ENCODE measurements at regions not wholly inside any gene's neighbourhood (a gene's known extent, or its start where the extent isn't known, plus 50 kb on each side); places are given as distances from the start of the nearest gene placed in this dataset.

DNA sequence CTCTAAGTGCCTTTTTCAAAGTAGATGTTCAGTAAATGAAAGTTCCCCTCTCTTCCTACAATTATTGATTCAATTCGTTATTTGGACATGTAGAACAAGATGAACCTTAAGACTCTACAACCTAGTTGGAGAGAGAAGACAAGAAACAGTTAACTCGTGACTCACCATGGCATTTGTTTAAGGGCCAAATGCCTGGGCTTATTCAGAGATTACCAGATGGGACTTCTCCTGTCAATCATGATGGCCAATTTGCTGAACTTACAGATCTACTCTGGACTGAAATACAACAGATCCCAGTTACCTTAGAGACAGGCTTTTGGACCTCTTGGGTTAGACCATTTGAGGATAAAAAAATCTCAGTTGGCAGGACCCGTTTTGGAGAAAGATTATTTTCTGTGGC lies 93.5 kb downstream of the C1orf94 start:
- DNase-seq: no peak

DNA sequence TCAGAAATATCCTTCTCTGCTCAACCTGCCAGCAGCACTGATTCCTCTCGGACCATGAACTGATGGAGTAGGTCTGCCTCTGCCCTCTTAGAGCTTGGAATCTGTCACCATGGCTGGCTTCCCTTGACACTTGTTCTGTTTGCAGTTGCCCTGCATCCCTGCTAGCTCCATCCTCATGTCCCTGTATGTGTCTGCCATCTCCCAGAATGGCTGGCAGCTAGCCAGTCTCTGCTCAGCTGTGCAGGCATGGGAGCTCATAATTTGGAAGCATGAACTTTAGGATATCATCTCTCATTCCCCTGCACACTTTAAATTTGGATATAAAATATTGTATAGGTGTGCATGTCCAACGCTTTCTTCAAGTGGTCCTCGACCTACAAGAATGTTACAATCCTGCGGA lies 95.4 kb downstream of the C1orf94 start:
- DNase-seq: no peak

DNA sequence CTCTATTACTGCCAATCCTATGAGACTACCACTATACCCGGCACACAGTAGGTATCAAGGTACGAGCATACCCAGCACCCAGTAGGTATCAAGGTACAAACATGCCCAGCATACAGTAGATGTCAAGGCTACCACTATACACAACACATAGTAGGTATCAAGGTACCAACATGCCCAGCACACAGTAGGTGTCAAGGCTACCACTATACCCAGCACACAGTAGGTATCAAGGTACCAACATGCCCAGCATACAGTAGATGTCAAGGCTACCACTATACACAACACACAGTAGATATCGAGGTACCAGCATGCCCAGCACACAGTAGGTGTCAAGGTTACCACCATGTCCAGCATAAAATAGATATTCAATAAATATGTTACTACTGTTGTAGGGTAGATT lies 98.4 kb downstream of the C1orf94 start:
- no peak for DNase-seq

DNA sequence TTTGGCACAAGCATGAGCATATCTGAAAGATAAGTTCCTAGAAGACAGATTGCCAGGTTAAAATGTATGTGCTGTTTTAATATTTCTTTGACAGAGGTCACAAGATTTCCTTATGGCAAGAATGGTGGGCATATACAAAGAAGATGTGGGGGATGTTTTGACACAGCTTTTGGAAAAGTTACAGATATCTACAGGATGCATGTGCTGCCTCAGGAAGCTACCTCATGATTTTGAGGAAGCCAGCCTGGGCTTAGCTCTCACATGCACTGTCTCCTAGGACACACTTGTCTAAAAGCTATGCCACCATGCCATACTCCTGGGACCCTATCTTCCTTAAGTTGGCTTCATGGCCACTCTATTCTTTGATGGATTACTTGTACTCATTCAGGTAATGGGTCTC lies 99.9 kb downstream of the C1orf94 start:
- no peak for DNase-seq

DNA sequence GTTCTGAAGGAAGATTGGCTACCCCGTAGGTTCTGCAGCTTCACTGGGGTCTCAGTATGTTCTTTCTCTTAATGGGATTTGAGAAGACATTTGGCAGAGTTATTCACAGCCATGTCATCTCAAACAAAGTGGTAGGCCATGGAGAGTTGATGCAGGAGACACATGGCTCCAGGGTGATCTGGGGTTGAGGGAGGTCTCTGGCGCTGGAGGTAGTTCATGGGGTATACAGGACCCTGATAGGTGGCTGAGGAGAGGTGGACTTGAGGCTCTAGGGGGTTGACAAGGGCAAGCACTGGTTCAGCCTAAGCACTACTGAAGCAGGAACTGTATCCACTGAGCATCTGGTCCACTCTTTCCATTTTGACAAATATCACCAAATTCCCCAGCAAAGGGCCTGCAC lies 100.4 kb downstream of the C1orf94 start:
- DNase-seq: no peak

DNA sequence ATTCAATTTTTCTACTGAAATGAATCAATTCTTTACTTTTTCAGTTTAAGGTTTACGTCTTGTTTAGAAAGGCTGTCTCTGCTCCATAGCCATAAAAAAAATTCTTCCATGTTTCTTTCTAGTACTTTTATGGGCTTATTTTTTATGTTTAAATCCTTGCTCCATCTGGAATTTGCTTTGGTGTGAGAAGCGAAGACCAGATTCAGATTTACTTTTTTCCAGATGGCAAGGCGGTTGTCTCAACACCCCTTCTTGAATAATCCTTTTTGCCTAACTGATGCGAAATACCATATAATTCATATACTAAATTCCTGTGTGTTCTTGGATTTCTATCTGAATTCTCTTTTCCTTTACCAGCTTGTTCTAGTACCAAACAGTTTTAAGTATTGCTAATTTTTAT lies 101.5 kb downstream of the C1orf94 start:
- no peak for DNase-seq

DNA sequence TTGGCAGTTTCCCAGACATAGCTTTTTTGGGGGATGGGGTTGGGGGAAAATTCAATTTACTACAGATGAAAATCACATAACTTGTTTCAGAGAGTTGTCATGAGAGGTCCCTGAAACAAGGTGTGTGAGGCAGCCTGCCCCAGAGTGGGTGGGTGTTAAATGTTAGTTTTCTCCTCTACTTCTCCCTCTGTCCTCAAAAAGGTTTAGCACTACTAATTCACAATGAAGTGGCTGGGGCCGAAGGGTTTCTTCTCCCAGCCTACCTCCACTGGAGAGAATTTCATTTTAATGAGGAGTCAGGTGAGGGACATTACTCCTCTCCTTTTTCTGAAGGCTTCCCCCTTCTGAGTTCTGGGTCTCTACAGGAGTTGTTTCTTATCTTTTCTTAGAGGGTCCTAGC lies 103.3 kb downstream of the C1orf94 start:
- no peak for DNase-seq

DNA sequence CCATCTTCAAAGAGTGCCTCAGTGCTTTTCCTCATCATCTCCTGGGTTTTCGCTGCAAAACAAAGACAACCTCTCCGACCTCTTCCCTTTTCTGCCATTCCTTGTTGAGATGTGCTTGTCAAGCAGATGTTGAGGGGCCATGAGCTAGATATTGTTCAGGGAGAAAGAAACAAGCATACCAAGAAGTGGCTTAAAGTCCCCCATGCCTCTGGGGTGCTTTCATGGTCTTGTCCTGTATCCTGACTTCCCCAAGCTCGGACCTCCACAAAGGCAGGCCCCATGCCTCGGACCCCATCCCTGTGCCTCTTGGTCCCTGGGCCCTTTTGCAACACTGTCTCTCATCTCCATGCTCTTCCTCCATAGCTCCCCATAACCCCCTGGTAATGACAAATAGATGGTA lies 103.8 kb downstream of the C1orf94 start:
- DNase-seq: no peak

DNA sequence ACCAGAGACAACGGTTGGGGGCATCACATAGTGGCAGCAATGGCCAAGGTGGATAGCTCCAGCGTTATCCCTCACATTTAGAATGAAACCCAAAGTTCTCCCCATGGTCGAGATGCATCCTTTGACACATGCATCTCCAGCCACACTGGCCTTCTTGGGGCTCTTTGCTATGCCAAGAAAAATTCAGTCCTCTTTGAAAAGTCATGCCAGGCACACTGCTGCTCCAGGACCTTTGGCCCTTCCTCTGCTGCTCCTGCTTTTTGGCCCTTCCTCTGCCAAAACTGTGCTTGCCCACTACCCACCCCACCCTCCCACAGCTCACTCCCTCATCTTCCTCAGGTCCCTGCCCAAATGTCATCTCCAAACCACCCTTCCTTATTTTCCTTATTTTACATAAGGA lies 106.4 kb downstream of the C1orf94 start:
- no peak for DNase-seq

DNA sequence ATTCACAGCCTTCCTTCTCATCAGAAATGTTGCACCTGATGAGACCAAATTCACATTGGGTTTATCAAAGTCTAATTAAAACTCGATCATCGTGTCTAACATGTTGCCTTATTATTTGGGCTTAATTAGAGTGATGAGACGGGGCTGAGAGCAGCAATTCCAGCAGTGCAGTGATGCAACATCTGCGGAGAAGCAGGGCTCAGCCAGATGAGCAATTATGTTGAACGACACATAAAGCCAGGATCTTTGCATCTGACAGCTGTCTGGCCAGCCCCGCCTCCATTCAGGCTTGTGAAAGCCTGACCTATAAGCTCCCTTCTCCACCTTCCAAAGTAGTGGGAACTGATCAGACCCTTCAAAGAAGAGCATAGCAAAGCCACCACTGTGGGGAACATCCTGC lies 109.8 kb downstream of the C1orf94 start:
- no peak for DNase-seq

DNA sequence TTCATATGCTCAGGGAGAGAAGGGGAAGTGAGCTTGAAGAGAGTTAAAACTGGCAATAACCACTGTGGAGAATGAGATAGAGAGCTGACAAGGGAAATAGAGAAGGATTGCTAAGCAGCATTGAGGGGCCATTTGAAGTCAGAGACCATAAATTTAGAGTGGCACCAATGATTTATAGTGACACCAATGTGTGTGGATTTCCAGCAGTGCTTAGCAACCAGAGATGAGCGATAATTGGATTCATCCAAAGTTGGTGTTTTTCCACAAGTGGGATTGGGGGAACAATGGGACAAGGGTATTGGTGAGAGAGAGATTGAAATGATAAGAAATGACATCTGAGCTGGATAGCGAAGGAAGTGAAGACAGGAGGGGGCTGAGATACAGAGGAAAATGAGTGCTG lies 114.1 kb downstream of the C1orf94 start:
- no peak for DNase-seq

DNA sequence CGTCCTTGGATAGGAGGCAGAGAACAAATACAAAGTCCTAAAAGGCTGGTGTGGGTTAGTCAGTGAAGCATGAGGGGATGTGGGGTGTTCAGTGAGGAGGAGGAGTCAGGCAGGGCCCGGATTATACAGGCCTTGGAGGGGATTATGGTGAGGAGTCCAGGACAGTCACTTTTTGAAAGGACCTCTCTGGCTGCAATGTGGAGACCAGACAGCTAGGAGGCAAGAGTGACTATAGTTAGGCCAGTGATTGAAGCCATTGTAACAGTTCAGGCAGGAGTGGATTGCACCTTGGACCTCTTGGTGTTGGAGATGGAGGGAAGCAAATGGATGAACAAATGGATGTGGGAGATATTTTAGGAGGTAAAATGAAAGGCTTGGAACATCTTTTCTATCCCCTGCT lies 115.8 kb downstream of the C1orf94 start:
- no peak for DNase-seq

DNA sequence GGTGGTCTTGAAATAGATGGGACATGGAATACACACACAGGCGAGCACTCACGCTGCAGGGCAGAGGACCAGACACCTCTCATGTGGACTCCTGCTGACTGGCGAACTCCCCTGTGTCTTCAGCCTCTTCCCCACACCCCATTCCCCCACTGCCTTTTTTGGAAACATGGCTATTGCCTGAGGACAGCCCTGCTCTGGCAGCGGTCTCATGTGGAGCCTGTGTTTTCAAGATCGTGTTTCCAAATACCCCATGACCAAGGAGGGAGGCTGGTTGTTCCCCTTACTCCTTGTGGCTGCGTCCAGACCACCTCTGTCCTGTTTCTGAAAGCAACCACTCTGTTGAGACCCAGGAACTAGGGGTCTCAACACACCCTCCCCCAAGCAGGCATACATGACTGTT lies 119.4 kb downstream of the C1orf94 start:
- DNase-seq: no peak

DNA sequence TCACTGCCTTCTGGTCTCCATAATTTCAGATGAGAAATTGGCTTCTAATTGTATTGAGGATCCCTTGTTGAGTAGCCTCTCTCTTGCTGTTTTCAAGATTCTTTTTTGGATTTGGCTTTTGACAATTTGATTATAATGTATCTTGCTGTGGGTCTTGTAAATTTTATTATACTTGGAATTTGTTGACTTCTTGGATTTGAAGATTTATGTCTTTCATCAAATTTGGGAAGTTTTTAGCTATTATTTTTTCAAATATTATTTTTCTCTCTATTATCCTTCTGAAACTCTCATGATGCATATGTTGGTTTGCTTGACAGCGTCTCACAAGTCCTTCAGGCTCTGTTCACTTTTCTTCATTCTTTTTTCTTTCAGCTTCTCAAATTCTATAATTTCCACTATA lies 126.1 kb downstream of the C1orf94 start:
- DNase-seq: no peak

DNA sequence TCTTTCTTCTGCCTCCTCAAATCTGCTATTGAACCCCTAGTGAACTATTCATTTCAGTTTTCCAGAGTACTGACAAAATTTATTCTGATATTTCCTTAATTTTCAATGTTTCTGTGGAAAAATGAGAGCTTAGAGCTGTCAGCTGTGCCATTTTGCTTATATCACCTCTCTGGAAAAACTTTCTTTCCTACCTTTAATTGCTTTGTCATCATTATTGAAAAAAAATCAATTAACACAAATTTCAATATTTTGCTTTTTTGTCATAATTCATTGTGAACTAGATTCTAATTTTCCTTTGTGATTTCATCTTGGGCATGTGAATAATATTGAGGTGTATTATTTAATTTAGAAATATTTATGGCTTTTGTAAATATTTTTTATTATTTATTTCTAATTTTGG lies 126.5 kb downstream of the C1orf94 start:
- DNase-seq: no peak

DNA sequence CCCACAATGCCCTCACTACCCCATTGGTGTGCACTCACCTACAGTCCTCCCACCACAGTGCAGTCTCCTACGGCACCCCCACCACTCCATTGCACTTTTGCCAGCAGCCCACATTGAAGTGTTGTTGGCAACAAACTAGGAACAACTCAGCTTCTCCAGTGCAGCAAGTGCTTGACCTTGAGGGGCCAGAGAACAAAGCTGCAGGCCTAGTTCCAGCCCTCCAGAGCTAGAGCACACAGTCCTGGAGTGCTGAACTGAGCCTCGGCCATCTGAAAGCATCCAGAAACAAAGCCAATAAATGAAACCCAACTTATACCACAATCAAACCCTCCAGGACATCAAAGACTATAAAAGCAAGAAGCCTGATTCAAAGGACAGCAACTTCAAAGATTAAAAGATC lies 129.9 kb downstream of the C1orf94 start:
- no peak for DNase-seq

DNA sequence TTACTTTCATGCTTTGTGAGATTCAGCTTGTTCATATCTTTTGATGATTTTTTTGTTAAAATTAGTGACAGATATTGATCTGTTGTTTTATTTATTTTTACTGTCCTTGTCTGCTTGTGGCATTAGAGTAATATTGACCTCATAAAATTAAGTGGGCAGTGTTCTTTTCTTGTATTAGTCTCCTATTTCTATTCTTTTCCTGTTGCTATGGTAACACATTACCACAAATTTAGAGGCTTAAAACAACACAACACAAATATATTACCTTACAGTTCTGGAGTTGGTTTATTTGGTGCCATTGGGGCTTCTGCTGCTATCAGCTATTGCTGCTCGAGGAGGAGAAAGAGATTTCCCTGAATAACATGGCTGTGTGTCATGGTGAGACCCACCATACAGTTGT lies 135.7 kb downstream of the C1orf94 start:
- DNase-seq: no peak

DNA sequence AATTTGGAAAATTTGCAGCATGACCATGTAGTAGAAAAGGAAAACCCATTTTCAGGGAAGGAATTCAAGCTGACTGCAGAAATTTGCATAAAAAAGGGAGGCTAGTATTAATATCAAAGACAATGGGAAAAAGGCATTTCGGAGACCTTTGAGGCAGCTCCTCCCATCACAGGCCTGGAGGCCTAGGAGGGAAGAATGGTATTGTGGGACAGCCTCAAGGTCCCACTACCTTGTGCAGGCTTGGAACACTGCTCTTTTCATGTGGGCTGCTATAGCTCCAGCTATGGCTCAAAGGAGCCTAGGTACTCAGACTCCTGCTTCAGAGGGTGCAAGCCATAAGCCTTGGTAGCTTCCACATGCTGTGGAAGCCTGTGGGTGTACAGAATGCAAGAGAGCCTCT lies 139.3 kb downstream of the C1orf94 start:
- no peak for DNase-seq

DNA sequence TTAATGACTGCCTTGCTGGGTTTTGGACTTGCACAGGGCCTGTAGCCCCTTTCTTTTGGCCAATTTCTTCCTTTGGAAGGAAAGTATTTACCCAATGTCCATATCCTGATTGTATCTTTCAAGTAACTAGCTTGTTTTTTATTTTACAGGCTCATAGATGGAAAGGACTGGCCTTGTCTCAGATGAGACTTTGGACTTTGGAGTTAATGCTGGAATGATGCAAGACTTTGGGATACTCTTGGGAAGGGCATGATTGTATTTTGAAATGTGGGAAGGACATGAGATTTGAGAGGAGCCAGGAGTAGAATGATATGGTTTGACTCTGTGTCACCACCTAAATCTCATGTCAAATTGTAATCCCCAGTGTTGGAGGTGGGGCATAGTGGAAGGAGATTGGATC lies 140.1 kb downstream of the C1orf94 start:
- no peak for DNase-seq

DNA sequence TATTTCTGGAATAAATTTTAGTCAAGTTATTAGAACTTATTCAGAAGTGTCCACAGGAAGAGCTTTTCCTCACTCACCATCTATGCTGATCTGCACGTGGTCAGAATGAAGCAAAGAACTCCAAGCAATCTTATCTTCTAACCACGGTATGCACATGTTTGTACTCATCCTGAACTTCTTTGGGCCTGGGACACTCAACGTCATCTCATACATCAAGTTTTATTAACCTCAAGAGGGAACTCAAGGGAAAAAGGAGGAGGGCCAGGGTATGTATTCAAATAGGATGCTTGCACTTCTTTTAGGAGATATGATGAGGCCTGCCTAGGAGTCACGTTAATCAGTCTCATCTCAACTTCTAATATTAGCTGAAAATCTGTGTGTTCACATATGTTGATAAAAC lies 142.5 kb downstream of the C1orf94 start:
- no peak for DNase-seq

DNA sequence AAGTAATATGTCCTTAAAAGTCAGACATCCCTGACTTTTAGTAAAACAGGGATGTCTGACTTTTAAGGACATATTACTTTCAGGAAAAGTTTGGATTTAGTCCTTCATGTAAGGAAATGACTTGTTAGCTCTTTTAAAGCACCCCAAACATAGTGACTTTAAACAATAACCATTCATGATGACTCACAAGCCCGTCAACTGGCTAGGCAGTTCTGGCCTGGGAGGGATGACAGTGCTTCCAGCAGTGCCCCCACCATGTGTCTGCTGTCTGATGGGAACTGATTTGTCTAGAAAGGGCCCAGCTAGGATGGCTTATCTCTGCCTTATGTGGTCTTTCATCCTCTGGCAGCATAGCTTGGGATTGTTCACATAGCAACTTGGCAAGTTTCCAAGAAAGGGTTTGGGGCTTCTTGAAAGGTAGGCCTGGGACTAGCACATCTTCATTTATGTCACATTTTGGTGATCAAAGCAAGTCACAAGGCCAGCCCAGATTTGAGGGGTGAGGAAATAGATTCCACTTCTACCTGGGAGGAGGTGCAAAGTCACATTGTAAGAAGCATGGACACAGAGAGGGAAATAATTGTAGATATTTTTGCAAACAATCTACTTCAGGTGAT lies 143.5 kb downstream of the C1orf94 start:
- no peak for DNase-seq

DNA sequence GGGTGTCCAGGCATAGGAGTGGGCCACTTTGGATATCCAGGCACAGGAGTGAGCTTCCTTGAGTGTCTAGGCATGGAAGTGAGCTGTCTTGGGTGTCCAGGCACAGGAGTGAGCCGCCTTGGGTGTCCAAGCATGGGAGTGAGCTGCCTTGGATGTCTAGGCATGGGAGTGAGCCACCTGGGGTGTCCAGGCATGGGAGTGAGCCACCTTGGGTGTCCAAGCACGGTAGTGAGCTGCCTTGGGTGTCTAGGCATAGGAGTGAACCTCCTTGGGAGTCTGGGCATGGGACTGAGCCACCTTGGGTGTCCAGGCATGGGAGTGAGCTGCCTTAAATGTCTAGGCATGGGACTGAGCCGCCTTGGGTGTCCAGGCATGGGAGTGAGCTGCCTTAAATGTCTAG lies 146.3 kb downstream of the C1orf94 start:
- DNase-seq: no peak

DNA sequence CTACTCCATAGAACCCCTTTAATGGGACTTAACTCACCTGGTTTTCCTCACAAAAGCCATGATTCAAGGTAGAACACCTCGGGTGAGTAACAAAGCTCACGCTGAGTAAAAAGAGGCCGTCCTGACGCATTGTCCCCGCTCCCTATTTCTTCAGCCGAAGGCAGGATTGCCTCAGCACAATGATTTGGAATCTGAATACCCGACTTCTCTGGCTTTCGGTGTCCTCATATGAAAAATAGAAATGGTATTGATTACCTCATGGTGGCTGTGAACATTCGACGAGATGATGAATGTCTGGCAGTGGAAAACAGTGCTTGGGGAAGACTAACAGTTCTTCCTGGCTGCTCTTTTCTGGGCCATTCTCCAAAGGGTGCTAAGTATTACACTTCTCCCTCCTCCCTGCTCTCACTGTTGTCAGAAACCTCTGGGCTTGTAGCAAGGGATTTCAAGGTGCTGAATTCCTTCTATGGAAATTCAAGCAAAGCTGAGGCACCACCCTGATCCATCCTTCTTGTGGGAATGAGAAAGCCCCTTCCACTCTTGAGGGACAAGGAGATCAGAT lies 148.3 kb downstream of the C1orf94 start:
- DNase-seq: no peak

DNA sequence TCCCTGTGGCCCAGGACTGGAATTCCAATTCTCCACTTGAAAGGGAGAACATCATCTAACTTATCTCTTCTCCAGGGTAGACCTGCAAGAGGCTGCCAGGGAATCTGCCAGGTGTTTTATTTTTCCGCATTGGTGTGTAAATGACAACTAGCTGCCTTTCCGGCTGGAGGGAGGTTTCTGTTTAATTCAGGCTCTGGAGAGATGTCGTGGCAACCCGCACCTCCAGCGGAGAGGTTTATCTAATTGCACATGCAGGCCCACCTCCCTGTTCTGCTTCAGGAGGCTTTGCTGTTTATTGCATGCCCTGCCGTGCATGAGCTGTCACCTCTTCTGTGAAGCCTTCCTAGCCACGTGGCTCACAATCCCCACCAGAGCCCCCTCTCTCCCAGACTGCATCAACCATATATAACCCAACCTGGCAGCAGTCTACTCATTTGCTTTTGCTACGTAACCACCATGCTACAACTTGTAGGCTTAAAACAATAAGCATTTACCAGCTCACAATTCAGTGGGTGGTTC lies 151.6 kb downstream of the C1orf94 start:
- no peak for DNase-seq

DNA sequence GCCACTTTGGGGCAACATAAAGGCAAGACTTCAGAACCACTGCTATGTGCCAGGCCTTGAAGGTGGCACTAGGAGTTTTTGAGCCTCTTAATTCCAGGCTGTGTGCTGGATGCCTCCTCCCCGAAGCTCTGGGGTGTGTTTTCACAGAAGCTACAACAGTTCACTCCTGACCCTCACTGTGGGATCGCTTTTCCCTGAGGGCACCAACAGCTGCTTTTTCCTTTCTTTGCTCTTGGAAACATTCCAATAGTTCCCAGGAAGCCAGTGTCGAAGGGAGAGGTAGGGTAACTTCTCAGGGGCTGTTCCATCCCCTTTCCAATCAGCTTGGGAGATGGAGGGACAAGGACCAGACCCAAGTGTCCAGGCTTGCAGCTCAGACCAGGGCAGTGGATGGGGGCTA lies 153.4 kb downstream of the C1orf94 start:
- no peak for DNase-seq

Data from MV-4-11 (cell line).